ENCODE measurements at regions not wholly inside any gene's neighbourhood (a gene's known extent, or its start where the extent isn't known, plus 50 kb on each side); places are given as distances from the start of the nearest gene placed in this dataset.

DNA sequence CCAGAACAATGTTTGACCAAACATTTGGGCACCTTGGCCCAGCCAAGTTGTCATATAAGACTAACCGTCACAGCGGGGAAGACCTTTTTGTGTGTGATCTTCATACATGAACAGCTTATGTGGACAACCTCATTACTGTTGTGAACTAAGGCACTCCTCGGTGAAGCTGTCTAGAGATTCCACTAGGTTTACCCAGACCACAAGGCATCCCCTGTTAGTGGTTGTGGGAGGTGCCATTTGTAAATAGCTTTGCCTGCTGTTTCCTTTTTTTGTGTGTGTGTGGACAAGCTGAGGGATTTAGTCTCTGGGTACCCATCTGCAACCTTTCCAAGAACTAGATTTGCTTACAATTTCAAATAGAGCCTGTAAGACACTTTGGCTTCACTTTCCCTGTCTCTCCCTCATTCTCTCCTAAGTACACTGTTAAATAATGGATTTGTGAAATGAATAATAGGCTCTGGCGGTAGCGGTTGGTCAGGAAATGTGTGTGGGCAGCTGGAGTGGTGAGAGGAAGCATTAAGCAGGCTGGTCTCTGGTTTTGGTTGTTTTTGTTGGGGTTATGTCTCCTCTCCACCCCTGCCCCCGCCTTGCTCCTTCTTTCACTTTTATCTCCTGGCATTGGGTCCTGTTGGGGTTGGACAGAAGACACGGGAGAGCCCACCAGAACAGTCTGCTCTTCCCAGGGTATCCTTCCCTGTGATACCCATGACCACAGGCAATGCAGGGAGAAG is 727.6 kb downstream of the VRK1 start:
- TF ChIP-seq TEAD4 (IDR thresholded peaks at IDR 0.05) (no peak), YY1 (IDR thresholded peaks at IDR 0.05; ENCODE audit: low read depth) (no peak), EGR1 (IDR thresholded peaks at IDR 0.05) (no peak), MAX (IDR thresholded peaks at IDR 0.05) (no peak), EP300 (IDR thresholded peaks at IDR 0.05; ENCODE audit: borderline replicate concordance) (no peak), TAF1 (IDR thresholded peaks at IDR 0.05; ENCODE audit: low read depth) (no peak), NFIC (IDR thresholded peaks at IDR 0.05) (no peak)
